DND-41 (cell line): ENCODE measurements at regions not wholly inside any gene's neighbourhood (a gene's known extent, or its start where the extent isn't known, plus 50 kb on each side); places are given as distances from the start of the nearest gene placed in this dataset.

Experiments
- ATAC-seq: fragments of 200-7000 bp; cut with Tn5 transposase; 3 replicates; pipeline ENCODE4 v1.9.1; 2021; ENCODE audit warnings: low read depth; ENCODE audit not compliant: insufficient read depth
- DNase-seq: peaks from one replicate; pipeline ENCODE4 v3.0.0-alpha.2; 2020
- H2AFZ ChIP-seq: 2 replicates; pipeline ENCODE4 v1.6.0; 2012; ENCODE audit warnings: low read depth, low read length
- H3K27ac ChIP-seq: 2 replicates; pipeline ENCODE4 v1.5.1; 2012; ENCODE audit warnings: low read length, inconsistent platforms
- H3K27me3 ChIP-seq: fragments of 200-600 bp; sonication (generic); 2 replicates; pipeline ENCODE4 v1.6.0; 2012; ENCODE audit warnings: low read length, mild to moderate bottlenecking, inconsistent platforms; ENCODE audit not compliant: insufficient read depth, poor library complexity
- H3K36me3 ChIP-seq: 2 replicates; pipeline ENCODE4 v1.5.1; 2012; ENCODE audit warnings: low read length, inconsistent platforms; ENCODE audit not compliant: insufficient read depth
- H3K4me1 ChIP-seq: 2 replicates; pipeline ENCODE4 v1.5.1; 2012; ENCODE audit warnings: mild to moderate bottlenecking, low read length; ENCODE audit not compliant: insufficient read depth
- H3K4me2 ChIP-seq: 2 replicates; pipeline ENCODE4 v1.6.0; 2012; ENCODE audit warnings: mild to moderate bottlenecking, moderate library complexity, low read length, inconsistent platforms; ENCODE audit not compliant: insufficient read depth
- H3K4me3 ChIP-seq, 2 experiments: fragments of 200-600 bp in 1 of 2; shearing (Covaris generic) in 1 of 2; 2 replicates each; pipeline ENCODE4 v1.5.1; 2012 to 2016; ENCODE audit warnings: inconsistent platforms in 2 of 2, low read length in 2 of 2, mild to moderate bottlenecking in 2 of 2, low read depth in 1 of 2, moderate library complexity in 1 of 2
- H3K79me2 ChIP-seq: 2 replicates; pipeline ENCODE4 v1.6.0; 2012; ENCODE audit warnings: low read length, inconsistent platforms; ENCODE audit not compliant: insufficient read depth
- H3K9ac ChIP-seq: 2 replicates; pipeline ENCODE4 v1.6.0; 2012; ENCODE audit warnings: low read depth, mild to moderate bottlenecking, inconsistent platforms, low read length, moderate library complexity
- H3K9me3 ChIP-seq: 2 replicates; pipeline ENCODE4 v1.5.1; 2012; ENCODE audit warnings: low read length, moderate library complexity, mild to moderate bottlenecking, inconsistent platforms; ENCODE audit not compliant: insufficient read depth, severe bottlenecking
- H4K20me1 ChIP-seq: 2 replicates; pipeline ENCODE4 v1.6.0; 2012; ENCODE audit warnings: low read length; ENCODE audit not compliant: insufficient read depth
- CTCF ChIP-seq: IDR thresholded peaks from 2 replicates; pipeline ENCODE4 v1.5.1; 2012; ENCODE audit warnings: borderline replicate concordance, low read length, moderate library complexity, mild to moderate bottlenecking; ENCODE audit not compliant: poor library complexity, severe bottlenecking; ENCODE audit errors: extremely low read depth
- EZH2 ChIP-seq: IDR thresholded peaks from 3 replicates; pipeline ENCODE4 v1.6.1; 2012; ENCODE audit warnings: borderline replicate concordance, low read depth, mild to moderate bottlenecking, moderate library complexity, low read length, inconsistent platforms; ENCODE audit not compliant: severe bottlenecking

DNA sequence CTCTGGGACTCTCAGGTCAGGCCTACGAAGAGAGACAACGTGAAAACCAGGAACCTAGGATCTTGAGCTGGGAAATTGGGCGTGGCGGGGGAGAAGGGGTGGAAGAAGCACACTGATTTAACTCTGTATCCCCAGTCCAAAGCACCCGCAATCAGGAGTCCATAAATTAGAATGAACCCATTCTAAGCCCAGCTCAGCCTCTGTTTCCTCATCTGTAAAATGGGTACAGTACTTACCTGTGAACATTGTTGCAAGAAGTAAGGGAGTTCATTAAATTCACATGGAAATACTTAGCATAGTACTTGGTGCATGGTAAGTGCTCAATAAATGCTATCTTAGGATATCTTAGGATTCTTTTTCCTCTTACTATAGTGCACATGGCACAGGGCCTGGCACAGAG lies 326.7 kb downstream of the BCOR start:
- no peaks in the 10 kb centered on the region for H3K36me3 ChIP-seq
- H4K20me1 ChIP-seq, result no peaks in the 10 kb centered on the region
- no peak overlapping the region for H3K4me3 ChIP-seq
- H3K27ac ChIP-seq, result no peak overlapping the region
- no peak for DNase-seq
- TF ChIP-seq CTCF (no peak), EZH2 (no peak)
- ATAC-seq, result no peak
- H3K9ac ChIP-seq, result no peak overlapping the region
- no peak overlapping the region for H3K4me2 ChIP-seq
- no peaks in the 10 kb centered on the region for H3K27me3 ChIP-seq
- H3K9me3 ChIP-seq, result no peaks in the 10 kb centered on the region
- peaks cover 9% of the 10 kb centered on the region for H3K4me1 ChIP-seq
- no peaks in the 10 kb centered on the region for H3K79me2 ChIP-seq
- no peak overlapping the region for H2AFZ ChIP-seq

GRCh38 chrX:39772057-39772832 lies 325.5 kb downstream of the BCOR start:
- TF ChIP-seq EZH2, result no peak
- ATAC-seq (no peak), DNase-seq (no peak)
- no peak overlapping the region for H2AFZ ChIP-seq
- H3K9ac ChIP-seq, result no peak overlapping the region
- no peak overlapping the region for H3K4me3 ChIP-seq
- H3K4me1 ChIP-seq, result no peaks in the 10 kb centered on the region
- no peak overlapping the region for H3K27ac ChIP-seq
- no peaks in the 10 kb centered on the region for H3K79me2 ChIP-seq
- H4K20me1 ChIP-seq, result no peaks in the 10 kb centered on the region
- H3K36me3 ChIP-seq, result no peaks in the 10 kb centered on the region
- no peak overlapping the region for H3K4me2 ChIP-seq
- no peaks in the 10 kb centered on the region for H3K9me3 ChIP-seq
- H3K27me3 ChIP-seq, result no peaks in the 10 kb centered on the region

DNA sequence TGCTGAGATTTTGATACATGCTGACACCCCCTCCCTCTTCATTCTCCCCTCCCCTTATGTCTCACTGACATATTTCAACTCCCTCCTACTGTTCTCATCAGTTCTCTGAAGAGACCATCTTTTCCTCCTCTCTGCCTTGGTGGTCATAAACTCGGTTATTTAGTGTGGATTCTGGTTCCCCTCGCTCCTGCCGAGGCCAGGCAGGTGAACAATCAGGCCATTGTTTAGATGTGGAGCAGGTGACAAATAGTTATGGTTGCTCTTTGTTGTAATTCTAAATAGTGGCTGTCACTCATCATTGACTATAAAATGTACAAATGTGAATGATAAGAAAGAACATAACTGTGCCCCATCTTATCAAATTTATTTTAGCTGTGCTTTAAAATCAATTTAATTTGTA lies 324.6 kb downstream of the BCOR start:
- H3K9ac ChIP-seq, result no peak overlapping the region
- H3K4me2 ChIP-seq, result no peak overlapping the region
- TF ChIP-seq CTCF, result no peak
- TF ChIP-seq EZH2, result no peak
- peaks cover 3% of the 10 kb centered on the region; the same call in 1 of the 2 replicates for H3K4me1 ChIP-seq
- H3K9me3 ChIP-seq, result no peaks in the 10 kb centered on the region
- no peak overlapping the region for H3K4me3 ChIP-seq
- DNase-seq (no peak), ATAC-seq (no peak)
- H3K27ac ChIP-seq, result no peak overlapping the region
- no peaks in the 10 kb centered on the region for H4K20me1 ChIP-seq
- no peaks in the 10 kb centered on the region for H3K79me2 ChIP-seq
- no peaks in the 10 kb centered on the region for H3K36me3 ChIP-seq
- H2AFZ ChIP-seq, result no peak overlapping the region
- H3K27me3 ChIP-seq, result no peaks in the 10 kb centered on the region

DNA sequence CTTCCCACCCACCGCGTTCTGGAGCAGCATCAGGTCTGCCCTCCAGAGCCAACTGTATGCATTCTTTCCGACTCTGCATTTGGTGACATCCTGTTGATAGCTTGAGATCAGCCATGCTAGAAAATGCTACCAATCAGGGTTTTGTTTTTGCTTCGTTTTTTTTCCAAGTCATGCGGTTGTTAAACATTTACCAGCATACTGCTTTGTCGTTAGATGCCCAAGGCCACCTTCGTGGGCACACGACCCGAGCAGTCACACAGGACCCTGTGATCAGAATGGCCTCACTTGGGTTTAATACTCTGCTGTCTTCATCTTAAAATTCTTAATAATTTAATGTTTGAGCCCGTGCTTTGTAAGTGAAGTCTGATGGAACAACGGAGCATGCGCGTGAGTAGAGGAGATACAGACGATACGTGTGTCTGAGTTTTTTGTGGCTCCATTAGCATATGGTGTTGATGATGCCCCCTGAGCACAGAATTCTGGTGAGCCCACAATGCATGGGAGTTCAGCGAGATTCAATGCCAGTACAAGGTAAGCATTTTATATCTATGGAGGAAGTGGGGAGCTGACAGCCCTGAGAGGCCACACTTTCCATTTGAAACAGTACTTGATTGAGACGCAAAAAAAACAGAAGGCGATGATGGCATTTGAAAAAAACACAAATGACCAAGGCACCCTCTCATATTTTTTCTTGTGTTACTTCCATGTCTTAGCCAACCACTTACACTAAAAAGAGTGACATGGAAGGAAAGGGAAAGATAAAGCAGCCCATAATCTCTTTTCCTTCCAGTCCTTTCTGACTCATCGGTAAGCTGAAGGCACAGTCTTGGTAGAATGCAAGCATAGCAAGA lies 323.6 kb downstream of the BCOR start:
- Histone ChIP-seq H2AFZ (no peak overlapping the region), H4K20me1 (no peaks in the 10 kb centered on the region), H3K4me2 (no peak overlapping the region), H3K27me3 (no peaks in the 10 kb centered on the region), H3K9me3 (no peaks in the 10 kb centered on the region), H3K36me3 (no peaks in the 10 kb centered on the region), H3K4me1 (peaks cover 3% of the 10 kb centered on the region; the same call in 1 of the 2 replicates), H3K9ac (no peak overlapping the region), H3K4me3 (no peak overlapping the region), H3K27ac (no peak overlapping the region), H3K79me2 (no peaks in the 10 kb centered on the region)
- no peak for DNase-seq
- no peak for TF ChIP-seq EZH2
- no peak for TF ChIP-seq CTCF
- no peak for ATAC-seq
